GM13977 (cell line): ENCODE measurements at regions not wholly inside any gene's neighbourhood (a gene's known extent, or its start where the extent isn't known, plus 50 kb on each side); places are given as distances from the start of the nearest gene placed in this dataset.

Experiments used
- DNase-seq: peaks from one replicate; pipeline ENCODE4 v3.0.0; 2012; ENCODE audit warnings: low spot score
- in situ Hi-C: fragments of 300-500 bp; cut with MboI; formaldehyde crosslinking; loops from one replicate; pipeline ENCODE4 v1.12.0; 2022; ENCODE audit warnings: low sequenced_read_pairs, low pct_unique_long_range_greater_than_20kb, mixed read lengths, inconsistent platforms; ENCODE audit not compliant: unreplicated experiment
- TF ChIP-seq, protein P1 (sequence below): IDR thresholded peaks from 2 replicates; pipeline ENCODE4 v1.5.1; 2012; ENCODE audit warnings: mild to moderate bottlenecking, control low read depth; ENCODE audit not compliant: insufficient read depth; ENCODE audit errors: extremely low read depth, missing control alignments

DNA sequence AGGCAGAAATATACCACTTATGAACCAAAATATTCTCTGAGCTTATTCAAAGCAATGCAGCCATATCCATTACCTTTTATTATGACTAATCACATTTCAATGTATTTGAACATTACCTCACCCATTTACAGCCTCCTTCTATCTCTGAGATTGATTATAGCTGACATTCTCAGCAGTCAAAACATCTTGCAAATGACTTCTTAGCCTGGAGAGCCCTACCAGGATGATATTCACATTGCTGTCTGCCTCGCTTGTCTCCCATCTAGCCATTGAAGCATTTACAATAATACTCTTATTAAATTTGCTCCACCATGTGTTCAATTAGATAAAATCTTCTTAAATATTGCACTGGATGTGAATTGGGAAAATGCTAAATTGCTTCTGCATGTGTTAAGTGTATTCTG, 1879.9 kb upstream of the ACO1 start:
- TF ChIP-seq, protein P1, sequence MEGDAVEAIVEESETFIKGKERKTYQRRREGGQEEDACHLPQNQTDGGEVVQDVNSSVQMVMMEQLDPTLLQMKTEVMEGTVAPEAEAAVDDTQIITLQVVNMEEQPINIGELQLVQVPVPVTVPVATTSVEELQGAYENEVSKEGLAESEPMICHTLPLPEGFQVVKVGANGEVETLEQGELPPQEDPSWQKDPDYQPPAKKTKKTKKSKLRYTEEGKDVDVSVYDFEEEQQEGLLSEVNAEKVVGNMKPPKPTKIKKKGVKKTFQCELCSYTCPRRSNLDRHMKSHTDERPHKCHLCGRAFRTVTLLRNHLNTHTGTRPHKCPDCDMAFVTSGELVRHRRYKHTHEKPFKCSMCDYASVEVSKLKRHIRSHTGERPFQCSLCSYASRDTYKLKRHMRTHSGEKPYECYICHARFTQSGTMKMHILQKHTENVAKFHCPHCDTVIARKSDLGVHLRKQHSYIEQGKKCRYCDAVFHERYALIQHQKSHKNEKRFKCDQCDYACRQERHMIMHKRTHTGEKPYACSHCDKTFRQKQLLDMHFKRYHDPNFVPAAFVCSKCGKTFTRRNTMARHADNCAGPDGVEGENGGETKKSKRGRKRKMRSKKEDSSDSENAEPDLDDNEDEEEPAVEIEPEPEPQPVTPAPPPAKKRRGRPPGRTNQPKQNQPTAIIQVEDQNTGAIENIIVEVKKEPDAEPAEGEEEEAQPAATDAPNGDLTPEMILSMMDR, result no peak
- in situ Hi-C loops, result no loop called here
- no peak for DNase-seq

DNA sequence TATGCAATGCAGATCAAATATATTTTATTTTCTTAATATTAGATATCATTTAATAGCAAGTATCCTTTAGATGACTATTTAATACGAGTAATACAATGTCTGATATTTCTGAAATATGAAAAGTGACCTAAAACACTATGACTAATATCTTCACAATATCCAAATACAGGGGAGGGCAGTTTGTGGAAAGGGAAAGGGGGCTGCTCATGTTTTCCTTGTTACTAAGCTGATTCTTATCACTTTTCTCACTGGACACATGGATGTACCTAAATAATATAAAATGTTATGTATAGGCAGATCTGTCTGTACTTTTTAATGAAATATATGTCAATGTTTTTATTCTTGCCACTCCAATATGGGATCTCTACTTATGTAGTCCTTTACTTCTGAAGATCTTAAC, 1879.1 kb upstream of the ACO1 start:
- TF ChIP-seq, protein P1, result no peak
- DNase-seq, result no peak
- in situ Hi-C loops, result no loop called here

DNA sequence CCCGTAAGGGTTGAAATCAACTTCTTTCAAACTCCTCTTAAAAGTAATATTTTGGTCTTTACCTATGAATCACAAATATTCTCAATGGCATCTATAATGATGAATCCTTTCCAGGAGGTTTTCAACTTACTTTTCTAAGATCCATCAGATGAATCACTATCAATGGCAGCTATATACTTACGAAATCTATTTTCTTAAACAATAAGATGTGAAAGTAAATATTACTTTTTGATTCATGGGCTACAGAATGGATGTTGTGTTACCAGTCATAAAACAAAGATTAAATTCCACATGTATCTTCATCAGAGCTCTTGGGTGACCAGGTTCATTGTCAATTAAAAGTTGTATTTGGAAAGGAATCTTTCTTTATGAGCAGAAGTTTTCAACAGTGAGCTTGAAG, 1877.7 kb upstream of the ACO1 start:
- TF ChIP-seq, protein P1, result no peak
- no peak for DNase-seq
- in situ Hi-C loops, result no loop called here

DNA sequence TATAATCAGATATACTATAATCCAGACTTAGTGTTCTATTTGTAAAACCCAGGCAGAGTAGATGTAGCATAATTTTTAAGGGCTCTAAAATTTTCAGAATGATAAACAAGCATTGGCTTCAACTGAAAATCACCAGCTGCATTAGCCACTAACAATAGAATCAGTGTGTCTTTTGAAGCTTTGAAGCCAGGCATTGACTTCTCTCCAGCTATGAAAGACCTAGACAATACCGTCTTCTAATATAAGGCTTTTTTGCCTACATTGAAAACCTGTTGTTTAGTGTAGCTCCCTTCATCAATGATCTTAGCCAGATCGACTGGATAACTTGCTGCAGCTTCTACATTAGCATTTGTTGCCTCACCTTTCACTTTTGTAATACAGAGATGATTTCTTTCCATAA, 1877.3 kb upstream of the ACO1 start:
- DNase-seq, result no peak
- in situ Hi-C loops, result no loop called here
- TF ChIP-seq, protein P1, result no peak

DNA sequence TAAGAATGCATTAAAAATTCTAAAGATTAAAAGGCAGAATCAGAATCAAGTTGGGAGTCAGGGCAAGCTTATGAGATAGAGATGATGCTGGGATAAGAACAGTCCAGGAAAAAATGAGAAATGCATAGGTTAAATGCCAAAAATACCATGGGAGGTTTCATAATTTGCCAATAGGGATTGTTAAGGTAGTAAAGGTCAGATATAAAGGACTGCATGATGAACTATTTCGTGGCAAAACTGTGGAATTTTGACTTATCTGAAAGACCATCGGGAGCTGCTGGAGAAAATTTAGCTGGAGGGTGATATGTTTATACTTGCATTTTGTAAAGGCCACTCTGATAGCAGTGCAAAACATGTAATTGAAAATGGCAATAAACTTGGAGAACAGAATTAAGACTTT, 1872.8 kb upstream of the ACO1 start:
- TF ChIP-seq, protein P1, result no peak
- in situ Hi-C loops, result no loop called here
- no peak for DNase-seq

DNA sequence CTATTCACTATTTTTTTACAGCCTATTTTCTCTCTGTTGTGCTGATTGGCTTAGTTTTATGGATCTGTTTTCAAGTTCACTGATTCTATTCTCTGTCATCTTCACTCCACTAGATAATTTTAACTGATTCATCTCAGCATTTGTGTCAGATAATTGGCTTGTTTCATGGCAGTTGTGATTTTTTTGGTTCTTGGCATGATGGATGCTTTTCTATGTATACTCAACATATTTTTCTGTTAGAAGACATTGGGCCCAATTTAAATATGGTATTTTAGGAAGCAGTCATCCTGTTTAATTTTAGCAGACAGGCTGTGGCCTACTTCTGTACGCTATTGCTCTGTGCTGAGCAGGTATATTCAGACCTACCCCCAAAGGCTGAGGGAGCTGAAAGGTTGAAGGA, 1865.3 kb upstream of the ACO1 start:
- DNase-seq, result no peak
- TF ChIP-seq, protein P1, result no peak
- in situ Hi-C loops, result no loop called here

DNA sequence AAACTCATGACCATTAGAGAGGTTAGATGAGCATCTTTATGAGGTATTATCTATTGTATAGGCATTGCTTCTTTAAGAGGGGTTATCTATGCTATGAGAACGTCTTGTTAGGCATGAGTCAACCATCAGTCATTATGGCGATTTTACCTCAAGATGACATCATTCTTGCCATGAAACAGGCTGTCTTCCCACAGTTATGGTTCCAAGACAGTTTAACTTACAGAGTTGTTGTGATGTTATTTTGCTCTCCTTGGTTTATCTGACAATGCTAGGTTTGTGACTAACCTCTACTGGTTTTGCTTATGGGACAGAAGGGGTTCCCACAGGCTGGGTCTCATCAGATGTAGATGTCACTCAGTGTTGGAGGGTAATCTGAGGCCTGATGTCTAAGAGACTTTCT, 1864.7 kb upstream of the ACO1 start:
- no peak for DNase-seq
- in situ Hi-C loops, result no loop called here
- TF ChIP-seq, protein P1, result no peak
